HUES64 (cell line): ENCODE measurements at regions not wholly inside any gene's neighbourhood (a gene's known extent, or its start where the extent isn't known, plus 50 kb on each side); places are given as distances from the start of the nearest gene placed in this dataset.
"Not testable (repeated sequence)": the region's sequence is repeated elsewhere in the genome, so short reads cannot be mapped to it uniquely, and the experiment has no call there.

ENCODE experiments used
- H3K27ac ChIP-seq: 2 replicates; pipeline ENCODE4 v1.7.0; 2013; ENCODE audit warnings: low read depth, low read length, inconsistent platforms
- H3K27me3 ChIP-seq: 2 replicates; pipeline ENCODE4 v1.6.1; 2013; ENCODE audit warnings: mild to moderate bottlenecking, low read length; ENCODE audit not compliant: insufficient read depth
- H3K36me3 ChIP-seq: 2 replicates; pipeline ENCODE4 v1.6.1; 2013; ENCODE audit warnings: mild to moderate bottlenecking, low read length; ENCODE audit not compliant: insufficient read depth
- H3K4me1 ChIP-seq: 2 replicates; pipeline ENCODE4 v1.6.1; 2013; ENCODE audit warnings: mild to moderate bottlenecking, low read length, moderate library complexity; ENCODE audit not compliant: insufficient read depth
- H3K4me3 ChIP-seq: 2 replicates; pipeline ENCODE4 v1.5.1; 2013; ENCODE audit warnings: mild to moderate bottlenecking, low read length, moderate library complexity
- H3K9ac ChIP-seq: 2 replicates; pipeline ENCODE4 v1.6.1; 2013; ENCODE audit warnings: mild to moderate bottlenecking, low read depth, low read length
- H3K9me3 ChIP-seq: 2 replicates; pipeline ENCODE4 v1.6.1; 2013; ENCODE audit warnings: low read depth, low read length; ENCODE audit not compliant: insufficient read depth
- WGBS: fragments of 150-250, 120-280 bp; methylation state at CpG from one replicate; pipeline ENCODE4 v1.1.7; 2013; ENCODE audit warnings: missing lambda C conversion rate; 5-methylcytosine and 5-hydroxymethylcytosine counted together

GRCh38 chr9:106772523-106773290 lies 90.3 kb upstream of the ZNF462 start:
- H3K4me1 ChIP-seq, result no peaks in the 10 kb centered on the region
- no peaks in the 10 kb centered on the region for H3K27me3 ChIP-seq
- H3K27ac ChIP-seq, result no peak overlapping the region
- H3K9me3 ChIP-seq, result no peaks in the 10 kb centered on the region
- H3K9ac ChIP-seq, result no peak overlapping the region
- H3K36me3 ChIP-seq, result no peaks in the 10 kb centered on the region
- H3K4me3 ChIP-seq, result no peak overlapping the region
- 97% methylated on average over 5 of the region's 5 CpGs for WGBS

GRCh38 chr9:106773750-106774149 lies 89.2 kb upstream of the ZNF462 start:
- WGBS, result 89% methylated on average over 7 of the region's 7 CpGs
- H3K9ac ChIP-seq, result no peak overlapping the region

GRCh38 chr9:106775960-106776359 lies 87.0 kb upstream of the ZNF462 start:
- Histone ChIP-seq H3K27me3 (no peaks in the 10 kb centered on the region), H3K4me1 (no peaks in the 10 kb centered on the region), H3K27ac (no peak overlapping the region), H3K36me3 (no peaks in the 10 kb centered on the region), H3K4me3 (no peak overlapping the region), H3K9me3 (no peaks in the 10 kb centered on the region), H3K9ac (no peak overlapping the region)
- 94% methylated on average over 3 of the region's 3 CpGs for WGBS

More at GRCh38 chr9:106773750-106774149, 89.2 kb upstream of the ZNF462 start:
- Histone ChIP-seq H3K4me1 (no peaks in the 10 kb centered on the region), H3K9me3 (no peaks in the 10 kb centered on the region), H3K4me3 (no peak overlapping the region), H3K27ac (no peak overlapping the region), H3K27me3 (no peaks in the 10 kb centered on the region), H3K36me3 (no peaks in the 10 kb centered on the region)

- H3K27ac ChIP-seq, result no peak overlapping the region
- no peaks in the 10 kb centered on the region for H3K9me3 ChIP-seq
- no peak overlapping the region for H3K4me3 ChIP-seq
- H3K36me3 ChIP-seq, result no peaks in the 10 kb centered on the region
- no peaks in the 10 kb centered on the region for H3K27me3 ChIP-seq
- H3K9ac ChIP-seq, result no peak overlapping the region
- no peaks in the 10 kb centered on the region for H3K4me1 ChIP-seq
Measured at GRCh38 chr9:106779796-106780195, 83.2 kb upstream of the ZNF462 start.

GRCh38 chr9:106783121-106783520 lies 79.8 kb upstream of the ZNF462 start:
- no peak overlapping the region for H3K27ac ChIP-seq
- H3K4me3 ChIP-seq, result no peak overlapping the region
- no peaks in the 10 kb centered on the region for H3K27me3 ChIP-seq
- no peaks in the 10 kb centered on the region for H3K36me3 ChIP-seq
- H3K9ac ChIP-seq, result no peak overlapping the region
- WGBS, result no CpG with 5 or more reads among the region's 1 CpG
- no peaks in the 10 kb centered on the region for H3K4me1 ChIP-seq
- H3K9me3 ChIP-seq, result no peaks in the 10 kb centered on the region

GRCh38 chr9:106784076-106784475 lies 78.9 kb upstream of the ZNF462 start:
- Histone ChIP-seq H3K27ac (no peak overlapping the region), H3K9ac (no peak overlapping the region), H3K4me3 (no peak overlapping the region), H3K9me3 (no peaks in the 10 kb centered on the region), H3K36me3 (no peaks in the 10 kb centered on the region), H3K4me1 (no peaks in the 10 kb centered on the region), H3K27me3 (no peaks in the 10 kb centered on the region)
- 95% methylated on average over 3 of the region's 3 CpGs for WGBS

GRCh38 chr9:106785200-106785599 lies 77.8 kb upstream of the ZNF462 start:
- H3K36me3 ChIP-seq, result no peaks in the 10 kb centered on the region
- H3K9ac ChIP-seq, result no peak overlapping the region
- no peaks in the 10 kb centered on the region for H3K4me1 ChIP-seq
- H3K27ac ChIP-seq, result no peak overlapping the region
- WGBS, result 93% methylated on average over 3 of the region's 3 CpGs
- H3K4me3 ChIP-seq, result no peak overlapping the region
- no peaks in the 10 kb centered on the region for H3K9me3 ChIP-seq
- H3K27me3 ChIP-seq, result no peaks in the 10 kb centered on the region

GRCh38 chr9:106788021-106788420 lies 74.9 kb upstream of the ZNF462 start:
- H3K9me3 ChIP-seq, H3K9ac ChIP-seq, H3K4me3 ChIP-seq, H3K36me3 ChIP-seq, H3K27ac ChIP-seq, H3K27me3 ChIP-seq, H3K4me1 ChIP-seq: not testable (repeated sequence)
- WGBS, result 74% methylated on average over 2 of the region's 2 CpGs

- WGBS, result 93% methylated on average over 4 of the region's 4 CpGs
- no peaks in the 10 kb centered on the region for H3K36me3 ChIP-seq
- no peak overlapping the region for H3K27ac ChIP-seq
- H3K4me3 ChIP-seq, result no peak overlapping the region
- H3K4me1 ChIP-seq, result no peaks in the 10 kb centered on the region; the same call in 1 of the 2 replicates
- no peaks in the 10 kb centered on the region for H3K27me3 ChIP-seq
- no peak overlapping the region for H3K9ac ChIP-seq
- H3K9me3 ChIP-seq, result no peaks in the 10 kb centered on the region
Measured at GRCh38 chr9:106795031-106795430, 67.9 kb upstream of the ZNF462 start.

- H3K9ac ChIP-seq, result no peak overlapping the region
- H3K36me3 ChIP-seq, result no peaks in the 10 kb centered on the region
- H3K27ac ChIP-seq, result no peak overlapping the region
- no peaks in the 10 kb centered on the region; the same call in 1 of the 2 replicates for H3K4me1 ChIP-seq
- no peaks in the 10 kb centered on the region for H3K9me3 ChIP-seq
- H3K4me3 ChIP-seq, result no peak overlapping the region
- no peaks in the 10 kb centered on the region for H3K27me3 ChIP-seq
Measured at GRCh38 chr9:106796771-106797170, 66.2 kb upstream of the ZNF462 start.

- Histone ChIP-seq H3K4me3 (no peak overlapping the region), H3K9ac (no peak overlapping the region), H3K36me3 (no peaks in the 10 kb centered on the region), H3K9me3 (no peaks in the 10 kb centered on the region), H3K4me1 (no peaks in the 10 kb centered on the region; the same call in 1 of the 2 replicates), H3K27me3 (no peaks in the 10 kb centered on the region), H3K27ac (no peak overlapping the region)
- WGBS, result 89% methylated on average over 2 of the region's 2 CpGs
Measured at GRCh38 chr9:106797299-106797698, 65.7 kb upstream of the ZNF462 start.
